ENCODE measurements at regions not wholly inside any gene's neighbourhood (a gene's known extent, or its start where the extent isn't known, plus 50 kb on each side); places are given as distances from the start of the nearest gene placed in this dataset.

DNA sequence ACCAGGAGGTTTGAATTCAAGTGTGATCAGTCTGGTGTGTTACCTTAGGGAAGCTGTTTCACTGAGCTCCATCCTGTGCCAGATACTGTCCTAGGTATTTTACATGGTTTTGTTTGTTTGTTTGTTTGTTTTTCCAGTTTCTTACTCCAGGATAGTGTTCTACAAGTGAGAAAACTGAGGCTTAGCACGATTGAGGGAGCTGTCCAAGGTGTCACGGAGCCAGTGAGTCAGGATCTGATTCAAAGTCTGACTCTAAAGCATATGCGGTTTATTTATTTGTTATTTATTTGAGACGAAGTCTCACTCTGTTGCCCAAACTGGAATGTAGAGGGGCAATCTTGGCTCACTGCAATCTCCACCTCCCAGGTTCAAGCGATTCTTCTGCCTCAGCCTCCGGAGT, 79.7 kb upstream of the GNG2 start:
- no peak for TF ChIP-seq POLR2AphosphoS5 (IDR thresholded peaks at IDR 0.05)
- TF ChIP-seq, protein P1, sequence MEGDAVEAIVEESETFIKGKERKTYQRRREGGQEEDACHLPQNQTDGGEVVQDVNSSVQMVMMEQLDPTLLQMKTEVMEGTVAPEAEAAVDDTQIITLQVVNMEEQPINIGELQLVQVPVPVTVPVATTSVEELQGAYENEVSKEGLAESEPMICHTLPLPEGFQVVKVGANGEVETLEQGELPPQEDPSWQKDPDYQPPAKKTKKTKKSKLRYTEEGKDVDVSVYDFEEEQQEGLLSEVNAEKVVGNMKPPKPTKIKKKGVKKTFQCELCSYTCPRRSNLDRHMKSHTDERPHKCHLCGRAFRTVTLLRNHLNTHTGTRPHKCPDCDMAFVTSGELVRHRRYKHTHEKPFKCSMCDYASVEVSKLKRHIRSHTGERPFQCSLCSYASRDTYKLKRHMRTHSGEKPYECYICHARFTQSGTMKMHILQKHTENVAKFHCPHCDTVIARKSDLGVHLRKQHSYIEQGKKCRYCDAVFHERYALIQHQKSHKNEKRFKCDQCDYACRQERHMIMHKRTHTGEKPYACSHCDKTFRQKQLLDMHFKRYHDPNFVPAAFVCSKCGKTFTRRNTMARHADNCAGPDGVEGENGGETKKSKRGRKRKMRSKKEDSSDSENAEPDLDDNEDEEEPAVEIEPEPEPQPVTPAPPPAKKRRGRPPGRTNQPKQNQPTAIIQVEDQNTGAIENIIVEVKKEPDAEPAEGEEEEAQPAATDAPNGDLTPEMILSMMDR (IDR thresholded peaks at IDR 0.05): no peak
